B cell (primary cell): ENCODE measurements at regions not wholly inside any gene's neighbourhood (a gene's known extent, or its start where the extent isn't known, plus 50 kb on each side); places are given as distances from the start of the nearest gene placed in this dataset.

Experiments
- ATAC-seq: fragments of 200-7000 bp; cut with Tn5 transposase; one replicate; pipeline ENCODE4 v1.10.0; 2021; ENCODE audit warnings: low read depth, mild to moderate bottlenecking, moderate number of reproducible peaks, moderate library complexity
- CTCF ChIA-PET: fragments of 350-600 bp; sonication (Branson Sonifier 250); formaldehyde crosslinking; loops from one replicate; lab custom pipeline; 2021; ENCODE audit warnings: antibody characterized with exemption, inconsistent platforms; lab: Charles Lee
- POLR2A ChIA-PET: fragments of 350-600 bp; sonication (Branson Sonifier 250); formaldehyde crosslinking; loops from one replicate; lab custom pipeline; 2021; ENCODE audit warnings: antibody characterized with exemption; lab: Charles Lee
- DNase-seq: peaks from one replicate; pipeline ENCODE4 v3.0.0; 2013
- H2AFZ ChIP-seq: 2 replicates; pipeline ENCODE4 v1.6.1; 2012; ENCODE audit warnings: mild to moderate bottlenecking, low read depth, low read length; ENCODE audit not compliant: insufficient read depth, poor library complexity, severe bottlenecking
- H3K27ac ChIP-seq, 2 donors: 1 replicate in 1 of 2; 2 replicates in 1 of 2; pipeline ENCODE4 v1.5.1; 2012 to 2013; ENCODE audit warnings: low read length in 2 of 2, mild to moderate bottlenecking in 2 of 2, moderate library complexity in 1 of 2
- H3K27me3 ChIP-seq, 4 experiments: fragments of 200-600 bp in 1 of 4; sonication (generic) in 1 of 4; replicated peaks in 1 of 4; 1 replicate in 2 of 4; 2 replicates in 2 of 4; pipeline versions ENCODE4 v1.6.1 to v1.7.0; 2013 to 2016; ENCODE audit warnings: low read length in 3 of 4, mild to moderate bottlenecking in 2 of 4, mixed read lengths in 1 of 4, moderate library complexity in 1 of 4; ENCODE audit not compliant: insufficient read depth in 4 of 4, control insufficient read depth in 3 of 4; ENCODE audit errors: control extremely low read depth in 1 of 4
- H3K36me3 ChIP-seq, 2 experiments: replicated peaks in 1 of 2; 1 replicate in 1 of 2; 2 replicates in 1 of 2; pipeline versions ENCODE4 v1.6.1 to v1.7.1; 2013; ENCODE audit warnings: low read length in 1 of 2; ENCODE audit not compliant: insufficient read depth in 2 of 2, control insufficient read depth in 1 of 2; ENCODE audit errors: control extremely low read depth in 1 of 2, extremely low read depth in 1 of 2
- H3K4me1 ChIP-seq, 2 donors: fragments of 200-600 bp in 1 of 2; sonication (generic) in 1 of 2; 1 replicate in 1 of 2; 2 replicates in 1 of 2; pipeline versions ENCODE4 v1.5.1 to v1.6.1; 2013 to 2017; ENCODE audit warnings: low read length in 2 of 2; ENCODE audit not compliant: control insufficient read depth in 2 of 2, insufficient read depth in 2 of 2
- H3K4me2 ChIP-seq: replicated peaks from 2 replicates; pipeline ENCODE3; 2012; ENCODE audit warnings: mild to moderate bottlenecking, low read depth, low read length; ENCODE audit not compliant: poor library complexity, severe bottlenecking
- H3K4me3 ChIP-seq, 5 experiments: fragments of 200-600 bp in 1 of 5; sonication (generic) in 1 of 5; 1 replicate in 3 of 5; 2 replicates in 2 of 5; pipeline versions ENCODE4 v1.5.1 to v1.7.0; 2011 to 2016; ENCODE audit warnings: low read length in 4 of 5, mild to moderate bottlenecking in 4 of 5, low read depth in 2 of 5, control low read depth in 1 of 5, moderate library complexity in 1 of 5; ENCODE audit not compliant: insufficient read depth in 1 of 5; ENCODE audit errors: control extremely low read depth in 1 of 5, extremely low read depth in 1 of 5
- H3K79me2 ChIP-seq: fragments of 200-600 bp; sonication (generic); one replicate; pipeline ENCODE4 v1.6.0; 2016; ENCODE audit warnings: low read length; ENCODE audit not compliant: control insufficient read depth, insufficient read depth
- H3K9ac ChIP-seq: fragments of 200-600 bp; sonication (generic); 2 replicates; pipeline ENCODE4 v1.6.1; 2017; ENCODE audit warnings: mild to moderate bottlenecking, low read length, moderate library complexity
- H3K9me3 ChIP-seq, 3 donors: one replicate each; pipeline versions ENCODE4 v1.6.1 to v1.7.1; 2013; ENCODE audit warnings: low read length in 2 of 3; ENCODE audit not compliant: control insufficient read depth in 2 of 3, insufficient read depth in 1 of 3; ENCODE audit errors: control extremely low read depth in 1 of 3
- H4K20me1 ChIP-seq: 2 replicates; pipeline ENCODE4 v1.6.0; 2012; ENCODE audit warnings: mild to moderate bottlenecking, low read length; ENCODE audit not compliant: insufficient read depth, control insufficient read depth, poor library complexity, severe bottlenecking
- H3K27ac Mint-ChIP-seq: one replicate; pipeline ENCODE4 v1.8.0; 2021; ENCODE audit warnings: mixed read lengths
- H3K27me3 Mint-ChIP-seq: one replicate; pipeline ENCODE4 v1.8.0; 2021; ENCODE audit warnings: mixed read lengths
- H3K4me1 Mint-ChIP-seq: one replicate; pipeline ENCODE4 v1.8.0; 2021; ENCODE audit warnings: mixed read lengths
- H3K4me3 Mint-ChIP-seq: one replicate; pipeline ENCODE4 v1.8.0; 2021; ENCODE audit warnings: mixed read lengths
- H3K9me3 Mint-ChIP-seq: one replicate; pipeline ENCODE4 v1.8.0; 2022; ENCODE audit warnings: mixed read lengths; ENCODE audit not compliant: insufficient read depth
- EZH2 ChIP-seq: IDR thresholded peaks from 2 replicates; pipeline ENCODE4 v1.6.1; 2012; ENCODE audit warnings: borderline replicate concordance, low read depth, mild to moderate bottlenecking, moderate library complexity, low read length; ENCODE audit not compliant: insufficient read depth, poor library complexity, severe bottlenecking
- WGBS: methylation state at CpG from one replicate; pipeline ENCODE4 v1.1.5; 2013; ENCODE audit warnings: missing lambda C conversion rate; ENCODE audit not compliant: insufficient coverage; 5-methylcytosine and 5-hydroxymethylcytosine counted together
- intact Hi-C: fragments of 100-400 bp; cut with micrococcal nuclease; formaldehyde crosslinking; loops from one replicate; pipeline ENCODE4 v1.10.0; 2022
- TF ChIP-seq, protein P1 (sequence below): fragments of 200-600 bp; IDR thresholded peaks from one replicate; pipeline ENCODE4 v1.8.0; 2022; ENCODE audit warnings: antibody characterized with exemption, mild to moderate bottlenecking

GRCh38 chr15:70584838-70585706 lies 178.3 kb downstream of the UACA start:
- ATAC-seq (no peak), DNase-seq (peak; percentile 25)
- Histone ChIP-seq H4K20me1 (no peaks in the 10 kb centered on the region), H3K27me3 (peaks cover 0 to 49% (median 14%) of the 10 kb centered on the region in 4 experiments), H3K4me1 (peaks cover 0 to 8% of the 10 kb centered on the region in 2 donors), H3K27ac (no peak overlapping the region), H3K4me3 (no peak overlapping the region), H3K9me3 (peaks cover 0 to 9% (median 0%) of the 10 kb centered on the region in 3 donors), H3K4me2 (peak overlapping the region; percentile 12), H2AFZ (no peak overlapping the region), H3K79me2 (no peaks in the 10 kb centered on the region), H3K36me3 (no peaks in the 10 kb centered on the region), H3K9ac (no peak overlapping the region)
- WGBS, result 34% methylated on average over 55 of the region's 64 CpGs
- Mint-ChIP-seq H3K27ac (no peak overlapping the region), H3K4me3 (no peak overlapping the region), H3K9me3 (no peaks in the 10 kb centered on the region), H3K27me3 (peaks cover 51% of the 10 kb centered on the region), H3K4me1 (peaks cover 8% of the 10 kb centered on the region)
- CTCF ChIA-PET, result interaction anchor here (1.4 kb wide), 1 partner anchor 118 kb away, joined by 6 read pairs; no protein-coding TSS in a partner anchor
- intact Hi-C loops, result loop anchor here (10.0 kb wide), 1 partner anchor 1110 kb away; no protein-coding TSS in a partner anchor
- POLR2A ChIA-PET, result no interaction called here
- no peak for TF ChIP-seq EZH2
- TF ChIP-seq, protein P1, sequence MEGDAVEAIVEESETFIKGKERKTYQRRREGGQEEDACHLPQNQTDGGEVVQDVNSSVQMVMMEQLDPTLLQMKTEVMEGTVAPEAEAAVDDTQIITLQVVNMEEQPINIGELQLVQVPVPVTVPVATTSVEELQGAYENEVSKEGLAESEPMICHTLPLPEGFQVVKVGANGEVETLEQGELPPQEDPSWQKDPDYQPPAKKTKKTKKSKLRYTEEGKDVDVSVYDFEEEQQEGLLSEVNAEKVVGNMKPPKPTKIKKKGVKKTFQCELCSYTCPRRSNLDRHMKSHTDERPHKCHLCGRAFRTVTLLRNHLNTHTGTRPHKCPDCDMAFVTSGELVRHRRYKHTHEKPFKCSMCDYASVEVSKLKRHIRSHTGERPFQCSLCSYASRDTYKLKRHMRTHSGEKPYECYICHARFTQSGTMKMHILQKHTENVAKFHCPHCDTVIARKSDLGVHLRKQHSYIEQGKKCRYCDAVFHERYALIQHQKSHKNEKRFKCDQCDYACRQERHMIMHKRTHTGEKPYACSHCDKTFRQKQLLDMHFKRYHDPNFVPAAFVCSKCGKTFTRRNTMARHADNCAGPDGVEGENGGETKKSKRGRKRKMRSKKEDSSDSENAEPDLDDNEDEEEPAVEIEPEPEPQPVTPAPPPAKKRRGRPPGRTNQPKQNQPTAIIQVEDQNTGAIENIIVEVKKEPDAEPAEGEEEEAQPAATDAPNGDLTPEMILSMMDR, result peak; percentile 35

DNA sequence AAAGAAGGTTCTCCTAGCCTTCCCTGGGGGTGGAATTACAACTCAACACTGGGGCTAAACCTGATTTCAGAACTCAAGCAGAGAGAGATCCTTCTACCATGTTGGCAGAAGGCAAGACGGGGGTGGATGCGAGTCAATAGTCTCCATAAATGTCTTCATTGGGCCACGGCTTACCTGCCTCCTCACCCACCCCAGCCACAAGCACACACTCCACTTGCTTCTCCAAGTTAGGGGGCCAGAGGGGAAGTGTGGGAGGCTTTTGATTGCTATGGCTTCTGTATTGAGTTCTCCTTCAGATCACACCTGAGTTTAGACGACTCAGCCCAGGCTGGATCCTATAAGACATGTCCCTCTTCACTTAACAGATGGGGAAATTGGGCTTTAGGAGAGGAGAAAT lies 178.9 kb downstream of the UACA start:
- POLR2A ChIA-PET, result no interaction called here
- Histone ChIP-seq H3K4me1 (peaks cover 0 to 8% of the 10 kb centered on the region in 2 donors), H3K9me3 (peaks cover 0 to 9% (median 0%) of the 10 kb centered on the region in 3 donors), H3K4me2 (no peak overlapping the region), H3K36me3 (no peaks in the 10 kb centered on the region), H3K4me3 (no peak overlapping the region), H3K27ac (no peak overlapping the region), H3K27me3 (peaks cover 0 to 49% (median 14%) of the 10 kb centered on the region in 4 experiments), H2AFZ (no peak overlapping the region), H3K9ac (no peak overlapping the region), H3K79me2 (no peaks in the 10 kb centered on the region), H4K20me1 (no peaks in the 10 kb centered on the region)
- CTCF ChIA-PET, result interaction anchor here (1.4 kb wide), 1 partner anchor 118 kb away, joined by 6 read pairs; no protein-coding TSS in a partner anchor
- H3K4me1 Mint-ChIP-seq, result peaks cover 8% of the 10 kb centered on the region
- no peak for DNase-seq
- H3K9me3 Mint-ChIP-seq, result no peaks in the 10 kb centered on the region
- TF ChIP-seq EZH2, result no peak
- TF ChIP-seq, protein P1, result no peak
- H3K27me3 Mint-ChIP-seq, result peaks cover 50% of the 10 kb centered on the region
- no peak for ATAC-seq
- intact Hi-C loops, result loop anchor here (10.0 kb wide), 1 partner anchor 1110 kb away; no protein-coding TSS in a partner anchor
- no peak overlapping the region for H3K27ac Mint-ChIP-seq
- H3K4me3 Mint-ChIP-seq, result no peak overlapping the region
- no CpG with 5 or more reads among the region's 4 CpGs for WGBS
